GM19395 (cell line): ENCODE measurements at regions not wholly inside any gene's neighbourhood (a gene's known extent, or its start where the extent isn't known, plus 50 kb on each side); places are given as distances from the start of the nearest gene placed in this dataset.

Experiments
- ATAC-seq: cut with Tn5 transposase; IDR thresholded peaks from one replicate; pipeline ENCODE4 v1.9.1; 2021; ENCODE audit warnings: mild to moderate bottlenecking, moderate library complexity; ENCODE audit not compliant: unreplicated experiment

- peak; percentile 86 for ATAC-seq
Measured at GRCh38 chr3:132236701-132237651, 80.2 kb upstream of the ACP3 start.

GRCh38 chr3:132237652-132238032 lies 79.6 kb upstream of the ACP3 start:
- no peak for ATAC-seq

GRCh38 chr3:132239587-132239986 lies 77.6 kb upstream of the ACP3 start:
- no peak for ATAC-seq

- no peak for ATAC-seq
Measured at GRCh38 chr3:132241776-132242514, 75.3 kb upstream of the ACP3 start.

GRCh38 chr3:132242790-132243189 lies 74.4 kb upstream of the ACP3 start:
- no peak for ATAC-seq

GRCh38 chr3:132245552-132246142 lies 71.6 kb upstream of the ACP3 start:
- no peak for ATAC-seq

GRCh38 chr3:132246212-132246611 lies 71.0 kb upstream of the ACP3 start:
- no peak for ATAC-seq

GRCh38 chr3:132247211-132247610 lies 70.0 kb upstream of the ACP3 start:
- ATAC-seq: no peak

- no peak for ATAC-seq
Measured at GRCh38 chr3:132248490-132248889, 68.7 kb upstream of the ACP3 start.

GRCh38 chr3:132253262-132253878 lies 63.8 kb upstream of the ACP3 start:
- ATAC-seq: peak; percentile 68

- no peak for ATAC-seq
Measured at GRCh38 chr3:132254076-132254755, 63.0 kb upstream of the ACP3 start.

- ATAC-seq: no peak
Measured at GRCh38 chr3:132255041-132255745, 62.0 kb upstream of the ACP3 start.

- no peak for ATAC-seq
Measured at GRCh38 chr3:132256989-132257388, 60.2 kb upstream of the ACP3 start.

GRCh38 chr3:132261506-132261905 lies 55.7 kb upstream of the ACP3 start:
- no peak for ATAC-seq

- no peak for ATAC-seq
Measured at GRCh38 chr3:132262305-132262704, 54.9 kb upstream of the ACP3 start.

- ATAC-seq: no peak
Measured at GRCh38 chr3:132262956-132263355, 54.3 kb upstream of the ACP3 start.

- no peak for ATAC-seq
Measured at GRCh38 chr3:132265028-132265427, 52.2 kb upstream of the ACP3 start.

- ATAC-seq: no peak
Measured at GRCh38 chr3:132265488-132265887, 51.7 kb upstream of the ACP3 start.

GRCh38 chr3:132267391-132267993 lies 49.7 kb upstream of the ACP3 start:
- no peak for ATAC-seq
